HG03135 (cell line): ENCODE measurements at regions not wholly inside any gene's neighbourhood (a gene's known extent, or its start where the extent isn't known, plus 50 kb on each side); places are given as distances from the start of the nearest gene placed in this dataset.
"Not testable (repeated sequence)": the region's sequence is repeated elsewhere in the genome, so short reads cannot be mapped to it uniquely, and the experiment has no call there.

ENCODE experiments used
- ATAC-seq: cut with Tn5 transposase; IDR thresholded peaks from one replicate; pipeline ENCODE4 v1.9.1; 2021; ENCODE audit warnings: mild to moderate bottlenecking, moderate library complexity; ENCODE audit not compliant: unreplicated experiment

DNA sequence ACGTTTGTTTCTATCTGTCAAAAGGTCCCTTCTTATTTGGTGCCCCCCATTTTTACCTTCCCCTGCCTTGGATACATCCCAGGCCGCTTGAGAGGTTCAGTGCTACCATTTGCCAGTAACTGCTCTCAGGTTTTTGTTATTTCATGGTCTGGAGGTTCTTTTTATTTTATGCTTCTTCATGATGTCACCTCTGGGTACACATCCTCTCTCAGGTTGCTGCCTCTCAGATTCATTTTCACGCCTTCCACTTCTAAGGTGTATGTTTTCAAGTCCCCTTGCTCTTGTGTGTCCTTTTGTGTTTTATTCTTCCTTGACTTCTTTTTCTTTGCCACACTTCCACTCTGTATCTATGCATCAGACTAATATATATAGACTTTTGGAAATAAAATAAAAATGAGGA is 640.1 kb upstream of the AADAT start:
- no peak for ATAC-seq

GRCh38 chr4:170729236-170729635 is 639.5 kb upstream of the AADAT start:
- no peak for ATAC-seq

GRCh38 chr4:170724191-170724590 is 634.4 kb upstream of the AADAT start:
- ATAC-seq, result no peak

- no peak for ATAC-seq
These were observed 633.4 kb upstream of the AADAT start for GRCh38 chr4:170723171-170723570.

- ATAC-seq, result no peak
These were observed 632.1 kb upstream of the AADAT start for GRCh38 chr4:170721812-170722373.

DNA sequence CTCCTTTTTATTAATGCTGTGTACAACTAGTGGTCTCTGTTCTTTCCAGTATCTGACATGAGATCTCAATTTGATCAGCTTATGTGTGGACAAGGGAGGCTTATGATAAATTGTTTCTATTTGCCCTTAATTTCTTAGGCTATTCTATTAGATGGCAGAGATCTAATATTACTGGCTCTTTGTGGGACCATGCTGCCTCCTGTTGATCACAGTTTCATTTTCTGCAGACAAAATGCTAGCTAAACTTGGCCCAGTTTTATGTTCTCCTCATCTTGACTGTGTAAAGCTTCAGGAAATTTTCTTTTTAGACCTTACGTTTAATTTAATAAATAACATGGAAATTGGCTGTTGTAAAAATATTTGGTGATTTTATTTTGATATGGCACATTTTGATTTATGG is 627.1 kb upstream of the AADAT start:
- no peak for ATAC-seq

GRCh38 chr4:170705907-170706306 is 616.2 kb upstream of the AADAT start:
- ATAC-seq, result no peak

- no peak for ATAC-seq
These were observed 610.3 kb upstream of the AADAT start for GRCh38 chr4:170700064-170700463.

DNA sequence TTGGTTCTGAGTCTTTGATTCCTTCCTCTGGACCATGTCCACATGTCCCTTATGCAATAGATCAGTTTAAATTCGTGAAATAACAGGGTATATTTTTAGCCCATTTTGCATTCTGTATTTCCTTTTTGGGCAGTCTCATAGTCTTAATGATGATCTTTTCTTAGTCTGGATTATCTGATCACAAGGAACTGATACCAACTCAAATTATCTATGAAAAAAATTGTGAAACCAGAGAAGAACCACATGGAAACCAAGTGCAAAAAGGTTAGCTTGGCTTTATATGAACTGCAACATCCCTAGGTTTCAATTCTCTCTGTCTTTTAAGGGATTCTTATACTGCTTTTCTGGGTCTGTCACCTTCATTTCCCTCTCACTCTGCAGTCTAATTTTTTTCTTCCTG is 608.6 kb upstream of the AADAT start:
- ATAC-seq, result no peak

DNA sequence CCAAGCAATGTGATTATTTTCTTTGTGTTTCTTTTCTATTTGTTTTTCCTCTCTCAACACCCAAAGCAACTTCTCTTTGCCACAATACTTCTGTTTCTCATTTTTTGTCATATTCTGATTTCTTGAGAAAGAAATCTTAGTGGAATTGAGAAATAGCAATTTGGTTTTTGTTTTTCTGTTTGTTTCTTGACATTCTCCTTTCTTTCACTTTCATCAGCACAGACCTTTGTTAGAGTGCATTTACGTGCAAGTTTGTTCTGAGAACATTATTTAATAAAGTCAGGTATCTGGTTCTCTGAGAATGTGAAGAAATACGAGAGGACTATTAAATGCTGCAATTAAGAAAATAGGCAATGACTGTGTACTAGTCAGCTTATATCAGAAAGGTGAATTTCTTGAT is 608.1 kb upstream of the AADAT start:
- no peak for ATAC-seq

- ATAC-seq, result no peak
These were observed 607.3 kb upstream of the AADAT start for GRCh38 chr4:170697045-170697444.

GRCh38 chr4:170691168-170691567 is 601.4 kb upstream of the AADAT start:
- ATAC-seq, result no peak

DNA sequence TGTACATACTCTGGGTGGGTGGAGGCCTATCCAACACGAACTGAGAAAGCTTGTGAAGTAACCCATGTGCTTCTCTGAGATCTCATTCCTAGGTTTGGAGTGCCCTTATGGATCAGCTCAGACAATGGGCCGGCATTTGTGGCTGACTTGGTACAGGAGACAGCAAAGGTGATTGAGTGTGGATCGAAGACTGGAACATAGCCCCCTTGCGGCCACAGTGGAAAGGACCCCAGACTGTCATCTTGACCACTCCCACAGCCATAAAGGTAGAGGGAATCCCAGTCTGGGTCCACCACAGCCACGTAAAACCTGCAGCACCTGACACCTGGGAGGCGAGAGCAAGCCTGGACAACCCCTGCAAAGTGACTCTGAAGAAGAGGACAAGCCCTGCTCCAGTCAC is 598.0 kb upstream of the AADAT start:
- no peak for ATAC-seq

DNA sequence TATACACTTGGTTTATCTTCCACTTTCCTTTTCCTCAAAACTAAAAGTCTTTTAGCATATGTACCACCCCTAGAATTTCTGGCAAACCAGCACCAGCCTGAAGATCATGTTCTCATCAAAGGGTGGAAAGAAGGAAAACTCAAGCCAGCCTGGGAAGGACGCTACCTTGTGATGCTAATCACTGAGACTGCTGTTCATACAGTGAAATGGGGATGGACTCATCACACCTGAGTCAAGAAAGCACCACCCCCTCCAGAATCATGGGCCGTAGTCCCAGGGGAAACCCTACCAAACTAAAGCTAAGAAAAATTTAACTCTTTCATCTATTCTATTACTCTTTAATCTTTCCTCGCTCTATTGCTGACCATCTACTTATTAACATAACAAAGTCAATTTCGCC is 595.9 kb upstream of the AADAT start:
- not testable (repeated sequence) for ATAC-seq

- ATAC-seq, result no peak
These were observed 593.0 kb upstream of the AADAT start for GRCh38 chr4:170682558-170683294.

- not testable (repeated sequence) for ATAC-seq
These were observed 592.3 kb upstream of the AADAT start for GRCh38 chr4:170682087-170682486.

GRCh38 chr4:170675568-170676262 is 586.0 kb upstream of the AADAT start:
- no peak for ATAC-seq

DNA sequence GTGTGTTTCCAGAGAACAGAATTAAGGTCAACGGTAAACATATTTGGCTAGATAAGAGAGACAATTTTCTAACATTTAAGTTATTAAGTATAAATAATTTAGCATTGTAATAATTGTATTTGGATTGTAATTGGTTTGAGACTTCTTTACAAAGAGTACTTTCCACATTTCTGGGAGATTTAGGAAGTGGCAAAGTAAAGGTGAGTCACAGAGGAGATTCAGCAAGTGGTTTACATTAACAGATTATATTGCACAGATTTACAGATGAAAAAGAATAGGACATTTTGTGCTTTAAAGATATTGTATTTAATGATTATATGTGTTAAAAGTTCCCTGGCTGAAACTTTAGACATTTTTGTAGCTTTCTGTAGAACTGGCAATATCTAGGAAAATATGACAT is 584.4 kb upstream of the AADAT start:
- ATAC-seq, result no peak

DNA sequence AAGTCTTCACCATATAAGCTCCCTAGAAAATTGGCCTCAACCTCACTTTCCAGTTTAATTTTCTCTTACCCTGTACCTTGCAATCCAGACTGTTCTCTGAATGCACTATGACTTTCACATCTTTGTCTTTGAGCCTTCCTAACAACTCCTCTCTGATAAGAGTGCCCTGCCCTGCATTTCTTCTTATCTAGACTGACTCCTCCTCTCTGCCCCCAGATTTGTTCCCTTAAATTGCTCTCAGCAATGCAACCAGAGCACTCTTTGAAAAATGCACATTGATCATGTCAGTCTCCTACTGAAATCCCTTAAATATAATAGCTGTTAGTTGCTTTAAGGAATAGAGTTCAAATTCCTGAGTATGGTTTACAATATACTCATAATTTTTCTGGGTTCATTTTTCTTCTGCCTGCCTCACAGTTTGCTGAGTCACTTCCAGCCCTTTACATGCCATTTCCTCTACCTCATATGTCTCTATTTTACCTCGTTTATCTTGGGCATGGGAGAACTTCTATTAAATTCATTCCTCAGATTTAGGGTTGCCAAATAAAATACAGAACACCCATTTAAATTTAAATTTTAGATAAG is 582.7 kb upstream of the AADAT start:
- no peak for ATAC-seq

DNA sequence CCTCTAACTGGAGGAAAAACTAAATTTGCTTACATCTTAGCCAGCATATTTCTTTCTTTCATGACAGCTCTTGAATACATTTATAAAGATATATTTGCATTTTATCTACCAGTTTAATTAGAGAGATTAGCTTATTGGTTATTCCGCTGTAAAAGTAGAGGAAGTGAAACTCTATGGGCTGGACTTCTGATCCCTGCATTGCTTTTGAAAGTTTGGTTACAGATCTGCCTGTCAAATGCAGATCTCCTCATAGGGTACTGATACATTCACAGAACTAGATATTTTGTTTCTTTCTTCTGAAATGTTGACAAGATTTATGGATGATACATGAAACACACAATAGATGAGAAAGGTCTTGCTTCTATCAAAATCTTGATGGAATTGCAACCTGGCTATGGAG is 581.4 kb upstream of the AADAT start:
- ATAC-seq, result no peak

DNA sequence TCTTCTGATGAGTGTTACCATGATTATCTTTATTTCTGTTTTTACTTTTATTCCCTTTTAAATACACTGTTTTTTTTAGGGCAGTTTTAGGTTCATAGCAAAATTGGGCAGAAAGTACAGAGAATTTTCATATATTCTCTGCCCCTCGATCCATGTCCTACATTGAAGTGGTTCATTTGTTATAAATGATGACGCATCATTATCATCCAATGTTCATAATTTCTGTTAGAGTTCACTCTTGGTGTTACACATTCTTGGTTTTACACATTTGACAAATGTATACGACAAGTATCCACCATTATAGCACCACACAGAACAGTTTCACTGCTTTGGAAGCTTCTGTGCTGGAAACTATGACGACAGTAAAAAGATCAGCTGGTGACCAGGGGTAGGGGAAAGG is 578.1 kb upstream of the AADAT start:
- no peak for ATAC-seq

- no peak for ATAC-seq
These were observed 577.2 kb upstream of the AADAT start for GRCh38 chr4:170666909-170667308.
